Neural crest cell (in vitro differentiated cells): ENCODE measurements at regions not wholly inside any gene's neighbourhood (a gene's known extent, or its start where the extent isn't known, plus 50 kb on each side); places are given as distances from the start of the nearest gene placed in this dataset.

Experiments used
- DNase-seq: peaks from one replicate; pipeline ENCODE4 v3.0.0; 2021; ENCODE audit warnings: low read depth, mixed read lengths, low spot score
- H3K27ac Mint-ChIP-seq: one replicate; pipeline ENCODE4 v1.8.0; 2021; ENCODE audit warnings: mild to moderate bottlenecking, mixed read lengths; ENCODE audit not compliant: unreplicated experiment
- H3K27me3 Mint-ChIP-seq: 2 replicates; pipeline ENCODE4 v1.8.0; 2021; ENCODE audit warnings: low read depth, mild to moderate bottlenecking, mixed read lengths
- H3K36me3 Mint-ChIP-seq: 2 replicates; pipeline ENCODE4 v1.8.0; 2021; ENCODE audit warnings: low read depth, mild to moderate bottlenecking, mixed read lengths
- H3K4me1 Mint-ChIP-seq: 2 replicates; pipeline ENCODE4 v1.8.0; 2021; ENCODE audit warnings: mixed read lengths
- H3K4me3 Mint-ChIP-seq: one replicate; pipeline ENCODE4 v1.8.0; 2021; ENCODE audit warnings: mild to moderate bottlenecking, mixed read lengths
- H3K9me3 Mint-ChIP-seq: 2 replicates; pipeline ENCODE4 v1.8.0; 2021; ENCODE audit warnings: mixed read lengths
- TF ChIP-seq, protein P1 (sequence below): fragments of 200-600 bp; sonication (generic); conservative IDR thresholded peaks from 2 replicates; pipeline ENCODE4 v1.5.0; 2021; ENCODE audit warnings: antibody characterized with exemption, mild to moderate bottlenecking

DNA sequence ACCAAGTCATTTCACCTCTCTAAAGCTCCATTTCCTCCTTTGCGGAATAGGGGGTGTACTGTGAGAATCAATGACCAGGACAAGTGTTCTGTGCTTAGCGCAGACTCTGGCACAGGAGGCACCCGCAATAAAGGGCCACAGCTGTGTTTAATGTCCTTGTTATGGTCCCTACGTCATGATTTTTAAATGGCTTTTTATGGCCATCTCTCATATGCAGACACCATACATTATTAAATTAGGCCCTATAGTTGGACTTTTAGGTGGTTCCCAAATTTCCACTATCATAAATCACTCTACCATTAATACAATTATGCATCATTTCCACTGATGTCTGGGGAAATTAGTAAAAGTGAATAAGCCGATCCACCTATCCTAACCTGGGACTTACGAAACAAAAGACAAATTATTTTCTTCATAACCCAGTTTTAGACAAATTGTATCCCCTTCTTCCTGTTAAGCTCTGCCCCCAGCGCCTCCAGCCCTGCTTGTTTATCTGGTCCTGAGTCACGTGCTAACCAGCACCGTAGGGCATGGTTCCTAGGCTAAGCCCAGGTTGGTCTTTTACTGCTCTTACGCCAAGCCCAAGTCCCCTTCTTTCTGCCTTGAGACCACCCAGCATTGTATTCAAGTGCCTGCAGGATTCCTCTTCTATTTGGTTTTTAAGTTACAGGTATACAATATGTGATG lies 278.3 kb downstream of the SHQ1 start:
- Mint-ChIP-seq H3K4me1 (peaks cover 21% of the 10 kb centered on the region), H3K36me3 (no peaks in the 10 kb centered on the region), H3K27ac (no peak overlapping the region), H3K4me3 (no peak overlapping the region), H3K27me3 (peaks cover 25% of the 10 kb centered on the region), H3K9me3 (no peaks in the 10 kb centered on the region)
- TF ChIP-seq, protein P1, sequence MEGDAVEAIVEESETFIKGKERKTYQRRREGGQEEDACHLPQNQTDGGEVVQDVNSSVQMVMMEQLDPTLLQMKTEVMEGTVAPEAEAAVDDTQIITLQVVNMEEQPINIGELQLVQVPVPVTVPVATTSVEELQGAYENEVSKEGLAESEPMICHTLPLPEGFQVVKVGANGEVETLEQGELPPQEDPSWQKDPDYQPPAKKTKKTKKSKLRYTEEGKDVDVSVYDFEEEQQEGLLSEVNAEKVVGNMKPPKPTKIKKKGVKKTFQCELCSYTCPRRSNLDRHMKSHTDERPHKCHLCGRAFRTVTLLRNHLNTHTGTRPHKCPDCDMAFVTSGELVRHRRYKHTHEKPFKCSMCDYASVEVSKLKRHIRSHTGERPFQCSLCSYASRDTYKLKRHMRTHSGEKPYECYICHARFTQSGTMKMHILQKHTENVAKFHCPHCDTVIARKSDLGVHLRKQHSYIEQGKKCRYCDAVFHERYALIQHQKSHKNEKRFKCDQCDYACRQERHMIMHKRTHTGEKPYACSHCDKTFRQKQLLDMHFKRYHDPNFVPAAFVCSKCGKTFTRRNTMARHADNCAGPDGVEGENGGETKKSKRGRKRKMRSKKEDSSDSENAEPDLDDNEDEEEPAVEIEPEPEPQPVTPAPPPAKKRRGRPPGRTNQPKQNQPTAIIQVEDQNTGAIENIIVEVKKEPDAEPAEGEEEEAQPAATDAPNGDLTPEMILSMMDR, result no peak
- no peak for DNase-seq

DNA sequence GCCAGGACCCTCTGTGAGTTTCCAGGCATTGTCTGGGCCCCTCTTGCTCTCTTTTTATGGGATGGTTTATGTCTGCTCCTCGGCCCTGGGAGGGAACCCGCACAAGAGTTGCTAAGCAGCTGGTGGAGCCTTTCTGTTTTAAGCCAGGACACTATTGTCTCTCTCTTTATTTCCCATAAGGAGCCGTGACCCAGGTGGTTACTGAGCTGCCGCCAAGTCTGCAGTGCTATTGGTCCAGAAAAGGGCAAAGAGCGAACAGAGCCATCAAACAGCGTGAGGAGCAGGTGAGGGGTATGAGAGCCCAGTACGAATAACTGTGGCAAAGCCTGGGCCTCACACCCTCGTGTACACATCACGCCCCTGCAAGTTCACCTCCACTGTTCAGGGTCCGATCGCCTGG lies 280.2 kb downstream of the SHQ1 start:
- TF ChIP-seq, protein P1, result no peak
- Mint-ChIP-seq H3K27me3 (peaks cover 22% of the 10 kb centered on the region), H3K9me3 (no peaks in the 10 kb centered on the region), H3K4me3 (no peak overlapping the region), H3K36me3 (no peaks in the 10 kb centered on the region), H3K27ac (no peak overlapping the region), H3K4me1 (peaks cover 21% of the 10 kb centered on the region)
- DNase-seq, result no peak

DNA sequence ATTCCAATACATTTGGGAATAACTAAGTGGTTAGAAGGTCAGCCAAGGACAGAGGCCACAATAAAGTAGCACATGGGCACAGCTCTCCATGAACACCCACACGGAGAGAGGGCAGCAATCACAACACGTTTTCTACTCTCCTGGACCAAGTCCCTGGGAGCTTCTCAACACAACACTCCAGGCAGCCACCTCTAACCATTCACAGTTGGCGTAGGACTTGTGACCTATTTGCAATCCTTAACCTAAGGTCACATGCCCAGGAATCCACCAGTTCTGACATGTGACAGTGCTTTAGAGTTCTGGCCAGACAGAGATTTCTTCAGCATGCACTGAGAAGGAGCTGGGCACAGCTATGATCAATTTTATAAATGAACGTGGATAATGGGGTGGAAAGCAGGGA lies 280.8 kb downstream of the SHQ1 start:
- Mint-ChIP-seq H3K36me3 (no peaks in the 10 kb centered on the region), H3K27me3 (peaks cover 16% of the 10 kb centered on the region), H3K9me3 (no peaks in the 10 kb centered on the region), H3K27ac (no peak overlapping the region), H3K4me3 (no peak overlapping the region), H3K4me1 (peaks cover 21% of the 10 kb centered on the region)
- TF ChIP-seq, protein P1, result no peak
- no peak for DNase-seq

DNA sequence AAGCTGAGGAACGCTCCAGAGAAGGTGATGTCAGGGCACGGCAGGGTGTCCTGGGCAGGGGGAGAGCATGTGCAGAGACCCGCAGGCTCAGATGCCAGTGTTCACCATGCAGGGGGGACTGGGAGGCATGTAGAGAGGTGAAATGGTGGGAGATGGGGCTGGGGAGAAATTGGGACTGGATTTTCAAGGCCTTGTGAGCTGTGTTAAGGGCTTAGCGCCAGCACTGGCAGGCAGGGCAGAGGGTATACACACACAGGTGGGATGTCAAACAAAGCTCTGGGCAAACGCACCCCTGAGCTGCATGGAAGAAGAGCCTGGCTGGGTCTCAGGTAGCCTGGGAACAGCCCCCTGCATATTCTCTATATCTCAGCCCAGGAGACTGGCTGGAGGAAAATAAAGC lies 282.7 kb downstream of the SHQ1 start:
- Mint-ChIP-seq H3K27me3 (peaks cover 8% of the 10 kb centered on the region), H3K36me3 (no peaks in the 10 kb centered on the region), H3K4me1 (peaks cover 18% of the 10 kb centered on the region), H3K9me3 (peaks cover 3% of the 10 kb centered on the region), H3K27ac (no peak overlapping the region), H3K4me3 (no peak overlapping the region)
- TF ChIP-seq, protein P1, result no peak
- DNase-seq, result no peak

DNA sequence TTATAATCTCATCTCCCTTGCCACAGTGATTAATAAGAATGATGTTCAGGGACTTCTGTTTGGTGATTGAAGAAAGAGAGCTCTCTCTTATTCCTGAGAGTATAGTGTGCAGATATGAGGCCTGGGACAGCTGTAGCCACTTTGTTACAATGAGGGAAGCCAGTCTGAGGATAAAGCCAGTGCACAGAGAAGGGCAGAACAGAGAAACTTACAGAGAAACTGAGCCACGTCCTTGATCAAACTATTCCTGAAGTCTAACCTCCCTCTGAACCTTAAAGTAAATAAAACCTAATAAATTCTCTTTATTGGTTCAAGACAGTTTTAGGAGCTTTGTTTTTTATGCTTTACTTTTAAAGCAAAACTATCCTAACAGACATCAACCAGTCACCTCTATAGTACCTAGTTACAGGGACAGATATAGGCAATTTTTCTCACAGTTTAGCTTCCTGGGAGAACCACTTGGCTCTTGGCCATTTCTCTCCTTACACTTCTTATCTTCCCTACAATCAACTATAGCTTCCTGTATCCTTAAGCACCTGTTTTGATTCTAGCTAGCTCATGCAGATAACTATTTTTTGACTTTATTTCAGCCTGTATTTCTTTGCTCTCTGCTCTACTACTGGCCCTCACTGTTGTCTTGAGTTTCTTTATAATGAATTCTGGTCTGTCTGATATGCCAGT lies 284.4 kb downstream of the SHQ1 start:
- Mint-ChIP-seq H3K4me3 (no peak overlapping the region), H3K27ac (no peak overlapping the region), H3K4me1 (peaks cover 19% of the 10 kb centered on the region), H3K27me3 (peaks cover 10% of the 10 kb centered on the region), H3K9me3 (peaks cover 3% of the 10 kb centered on the region), H3K36me3 (no peaks in the 10 kb centered on the region)
- TF ChIP-seq, protein P1, result no peak
- DNase-seq, result no peak
